Cardiac muscle cell (in vitro differentiated cells and primary cell): ENCODE measurements at regions not wholly inside any gene's neighbourhood (a gene's known extent, or its start where the extent isn't known, plus 50 kb on each side); places are given as distances from the start of the nearest gene placed in this dataset.

ENCODE experiments used
- DNase-seq, 2 donors: peaks; one replicate each; pipeline versions ENCODE4 v3.0.0 to v3.0.0-alpha.2; 2010 to 2017; ENCODE audit warnings: low read depth in 1 of 2, low spot score in 1 of 2
- H3K27ac ChIP-seq: fragments of 200-600 bp; sonication (generic); 2 replicates; pipeline ENCODE4 v1.5.1; 2016
- H3K27me3 ChIP-seq: fragments of 200-600 bp; sonication (generic); 2 replicates; pipeline ENCODE4 v1.6.0; 2016; ENCODE audit warnings: control low read depth
- H3K36me3 ChIP-seq: fragments of 200-600 bp; sonication (generic); 2 replicates; pipeline ENCODE4 v1.5.1; 2016; ENCODE audit warnings: control low read depth
- H3K4me1 ChIP-seq: fragments of 200-600 bp; sonication (generic); 2 replicates; pipeline ENCODE4 v1.8.1; 2017; ENCODE audit warnings: low read depth, mild to moderate bottlenecking, mixed run types
- H3K4me3 ChIP-seq: fragments of 200-600 bp; sonication (generic); 2 replicates; pipeline ENCODE4 v1.5.1; 2016; ENCODE audit warnings: mild to moderate bottlenecking
- H3K9me3 ChIP-seq: fragments of 200-600 bp; sonication (generic); 2 replicates; pipeline ENCODE4 v1.5.1; 2017; ENCODE audit warnings: low read depth, mild to moderate bottlenecking, control low read depth
- TF ChIP-seq, protein P1 (sequence below): IDR thresholded peaks from 2 replicates; pipeline ENCODE4 v1.5.1; 2012; ENCODE audit warnings: low read depth, mild to moderate bottlenecking, low read length

DNA sequence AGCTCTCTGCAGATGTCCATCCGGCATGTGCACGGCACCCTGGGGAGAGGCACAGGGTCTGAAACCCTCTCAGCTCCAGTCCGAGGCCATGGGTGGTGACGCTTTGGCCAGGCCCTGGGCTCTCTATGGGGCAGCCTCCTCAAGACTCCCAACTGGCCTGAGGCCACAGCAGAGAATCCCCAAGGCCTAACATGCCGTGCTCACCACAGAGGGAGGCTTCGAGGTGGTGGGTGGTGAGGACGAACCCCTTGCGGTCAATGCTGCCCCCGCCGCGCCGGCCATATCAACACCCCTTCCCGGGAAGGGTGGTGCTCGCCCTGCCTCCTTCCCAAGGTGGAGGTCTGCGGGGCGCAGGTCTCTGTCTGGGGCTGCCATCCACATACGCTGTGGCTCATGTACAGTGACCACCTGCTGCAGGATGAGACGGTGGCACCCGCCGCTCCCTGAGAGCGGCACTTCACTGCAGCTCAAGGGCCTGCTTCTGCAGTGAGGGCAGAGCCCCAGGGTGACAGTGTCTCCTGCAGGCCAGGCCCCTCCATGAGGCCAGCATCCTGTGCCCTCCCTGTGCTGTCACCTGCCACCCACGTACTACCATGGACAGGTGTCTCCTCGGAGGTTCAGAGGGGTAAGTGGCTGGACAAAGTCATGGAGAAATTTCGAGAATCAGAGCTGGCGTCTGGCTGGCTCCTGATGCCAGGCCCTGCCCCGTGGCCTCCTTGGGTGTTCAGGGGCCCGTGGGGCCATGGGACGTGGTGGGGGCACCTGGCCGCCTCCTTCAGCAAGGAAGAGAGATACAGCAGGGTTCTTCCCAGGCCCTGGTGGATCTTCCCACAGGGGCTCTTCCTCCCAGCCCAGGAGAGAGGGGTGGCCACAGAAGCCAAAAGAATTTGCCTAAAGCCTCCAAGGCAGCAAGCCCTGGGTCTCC is 54.6 kb upstream of the ACSF3 start:
- Histone ChIP-seq H3K4me3 (no peak overlapping the region), H3K27ac (no peak overlapping the region), H3K4me1 (no peaks in the 10 kb centered on the region), H3K9me3 (no peaks in the 10 kb centered on the region), H3K27me3 (no peaks in the 10 kb centered on the region), H3K36me3 (no peaks in the 10 kb centered on the region)
- TF ChIP-seq, protein P1, sequence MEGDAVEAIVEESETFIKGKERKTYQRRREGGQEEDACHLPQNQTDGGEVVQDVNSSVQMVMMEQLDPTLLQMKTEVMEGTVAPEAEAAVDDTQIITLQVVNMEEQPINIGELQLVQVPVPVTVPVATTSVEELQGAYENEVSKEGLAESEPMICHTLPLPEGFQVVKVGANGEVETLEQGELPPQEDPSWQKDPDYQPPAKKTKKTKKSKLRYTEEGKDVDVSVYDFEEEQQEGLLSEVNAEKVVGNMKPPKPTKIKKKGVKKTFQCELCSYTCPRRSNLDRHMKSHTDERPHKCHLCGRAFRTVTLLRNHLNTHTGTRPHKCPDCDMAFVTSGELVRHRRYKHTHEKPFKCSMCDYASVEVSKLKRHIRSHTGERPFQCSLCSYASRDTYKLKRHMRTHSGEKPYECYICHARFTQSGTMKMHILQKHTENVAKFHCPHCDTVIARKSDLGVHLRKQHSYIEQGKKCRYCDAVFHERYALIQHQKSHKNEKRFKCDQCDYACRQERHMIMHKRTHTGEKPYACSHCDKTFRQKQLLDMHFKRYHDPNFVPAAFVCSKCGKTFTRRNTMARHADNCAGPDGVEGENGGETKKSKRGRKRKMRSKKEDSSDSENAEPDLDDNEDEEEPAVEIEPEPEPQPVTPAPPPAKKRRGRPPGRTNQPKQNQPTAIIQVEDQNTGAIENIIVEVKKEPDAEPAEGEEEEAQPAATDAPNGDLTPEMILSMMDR = no peak
- DNase-seq = no peak

- no peak for DNase-seq
- TF ChIP-seq, protein P1 = no peak
Observed at GRCh38 chr16:89039756-89040155, 53.9 kb upstream of the ACSF3 start.

DNA sequence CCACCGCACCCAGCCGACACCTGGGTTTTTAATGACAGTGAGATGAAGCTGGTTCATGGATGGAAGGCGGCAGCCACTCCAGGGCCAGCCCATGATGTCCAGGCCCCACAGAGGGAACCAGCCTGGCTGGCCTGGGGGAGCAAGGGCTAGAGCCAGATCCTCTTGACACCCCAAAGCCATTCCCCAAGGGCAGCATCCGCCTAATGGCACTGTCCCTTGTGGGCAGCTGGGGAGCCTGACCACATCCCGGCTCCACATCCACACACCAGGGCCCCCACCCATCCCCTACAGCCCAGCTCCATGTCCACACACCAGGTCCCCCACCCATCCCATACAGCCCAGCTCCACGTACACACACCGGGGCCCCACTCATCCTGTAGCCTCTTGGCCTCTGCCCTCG is 53.3 kb upstream of the ACSF3 start:
- Histone ChIP-seq H3K4me3 (no peak overlapping the region), H3K9me3 (no peaks in the 10 kb centered on the region), H3K4me1 (no peaks in the 10 kb centered on the region), H3K27me3 (no peaks in the 10 kb centered on the region), H3K27ac (no peak overlapping the region), H3K36me3 (no peaks in the 10 kb centered on the region)
- no peak for DNase-seq
- TF ChIP-seq, protein P1 = no peak

More at GRCh38 chr16:89039756-89040155, 53.9 kb upstream of the ACSF3 start:
- H3K4me3 ChIP-seq = no peak overlapping the region
- no peaks in the 10 kb centered on the region for H3K9me3 ChIP-seq
- no peaks in the 10 kb centered on the region for H3K36me3 ChIP-seq
- no peaks in the 10 kb centered on the region for H3K4me1 ChIP-seq
- H3K27ac ChIP-seq = no peak overlapping the region
- no peaks in the 10 kb centered on the region for H3K27me3 ChIP-seq

DNA sequence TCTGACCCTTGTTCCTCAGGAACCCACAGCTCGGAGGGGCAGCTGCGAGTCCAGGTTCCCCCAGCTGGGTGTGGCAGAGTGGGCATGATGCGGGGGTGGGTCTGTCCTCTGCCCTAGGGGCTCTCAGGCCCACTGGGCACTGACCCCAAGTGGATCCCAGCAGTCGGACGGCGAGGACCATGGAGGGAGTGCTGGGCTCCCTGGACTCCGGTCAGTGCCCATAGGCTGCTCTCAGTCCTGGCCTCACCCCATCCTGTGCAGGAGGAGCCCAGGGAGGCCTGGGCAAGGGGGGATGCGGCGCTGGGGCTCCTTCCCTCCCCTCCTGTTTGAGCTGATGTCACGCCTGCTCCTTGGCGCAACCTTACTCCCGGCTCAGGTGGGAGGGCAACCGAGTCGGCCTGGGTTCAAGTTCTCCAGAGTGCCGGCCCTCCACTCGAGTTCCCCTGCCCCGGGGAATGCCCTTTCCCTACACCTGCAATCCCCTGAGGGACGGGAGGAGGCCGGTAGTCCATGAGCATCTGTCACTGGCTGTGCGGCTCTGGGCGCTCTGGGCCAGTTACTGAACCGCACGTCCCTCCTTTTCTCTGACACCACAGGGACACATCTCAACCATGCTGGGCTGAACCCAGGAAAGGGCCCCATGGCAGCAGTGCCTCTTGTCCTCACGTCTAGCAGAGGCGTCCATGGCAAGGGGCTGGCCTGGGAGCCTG is 52.6 kb upstream of the ACSF3 start:
- no peak for DNase-seq
- H3K27me3 ChIP-seq = no peaks in the 10 kb centered on the region
- H3K4me1 ChIP-seq = no peaks in the 10 kb centered on the region

More for the DNA sequence above, 52.6 kb upstream of the ACSF3 start:
- H3K4me3 ChIP-seq = no peak overlapping the region
- H3K36me3 ChIP-seq = no peaks in the 10 kb centered on the region
- TF ChIP-seq, protein P1 = no peak
- no peak overlapping the region for H3K27ac ChIP-seq
- no peaks in the 10 kb centered on the region for H3K9me3 ChIP-seq
